ENCODE measurements at regions not wholly inside any gene's neighbourhood (a gene's known extent, or its start where the extent isn't known, plus 50 kb on each side); places are given as distances from the start of the nearest gene placed in this dataset.

DNA sequence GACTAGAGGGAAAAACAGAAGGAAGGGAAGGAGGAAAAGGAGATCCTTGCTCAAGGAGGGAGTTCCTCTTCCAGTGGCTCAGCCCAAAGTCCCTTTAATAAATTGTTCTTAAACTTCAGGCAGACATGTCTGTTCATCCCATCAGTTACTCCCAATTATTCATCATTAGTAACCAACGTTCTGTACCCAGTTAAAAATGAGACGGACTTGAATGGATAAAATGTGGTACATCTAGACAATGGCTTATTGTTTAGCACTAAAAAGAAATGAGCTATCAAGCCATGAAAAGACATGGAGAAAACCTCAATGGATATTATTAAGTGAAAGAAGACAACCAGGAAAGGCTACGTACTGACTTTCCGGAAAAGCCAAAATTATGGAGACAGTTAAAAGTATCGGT lies 50.8 kb upstream of the ACSL3 start:
- Histone ChIP-seq H3K27me3 (replicated peaks; ENCODE audit: insufficient read depth) (no peaks in the 10 kb centered on the region), H3K36me3 (no peaks in the 10 kb centered on the region), H3K9me3 (no peaks in the 10 kb centered on the region), H3K27ac (no peak overlapping the region), H3K4me1 (replicated peaks) (no peaks in the 10 kb centered on the region), H3K4me3 (no peak overlapping the region)
- 89% methylated on average over 5 of the region's 5 CpGs for WGBS
- TF ChIP-seq POLR2AphosphoS5 (IDR thresholded peaks at IDR 0.05) (no peak), CTCF (IDR thresholded peaks at IDR 0.05) (no peak), POLR2A (IDR thresholded peaks at IDR 0.05) (no peak)
- no peak for DNase-seq (ENCODE audit: low spot score)
- intact Hi-C loops (cut with DNase I): no loop called here
